HG03108 (cell line): ENCODE measurements at regions not wholly inside any gene's neighbourhood (a gene's known extent, or its start where the extent isn't known, plus 50 kb on each side); places are given as distances from the start of the nearest gene placed in this dataset.
"Not testable (repeated sequence)": the region's sequence is repeated elsewhere in the genome, so short reads cannot be mapped to it uniquely, and the experiment has no call there.

ENCODE experiments used
- ATAC-seq: cut with Tn5 transposase; IDR thresholded peaks from one replicate; pipeline ENCODE4 v1.9.1; 2021; ENCODE audit warnings: moderate library complexity; ENCODE audit not compliant: unreplicated experiment

DNA sequence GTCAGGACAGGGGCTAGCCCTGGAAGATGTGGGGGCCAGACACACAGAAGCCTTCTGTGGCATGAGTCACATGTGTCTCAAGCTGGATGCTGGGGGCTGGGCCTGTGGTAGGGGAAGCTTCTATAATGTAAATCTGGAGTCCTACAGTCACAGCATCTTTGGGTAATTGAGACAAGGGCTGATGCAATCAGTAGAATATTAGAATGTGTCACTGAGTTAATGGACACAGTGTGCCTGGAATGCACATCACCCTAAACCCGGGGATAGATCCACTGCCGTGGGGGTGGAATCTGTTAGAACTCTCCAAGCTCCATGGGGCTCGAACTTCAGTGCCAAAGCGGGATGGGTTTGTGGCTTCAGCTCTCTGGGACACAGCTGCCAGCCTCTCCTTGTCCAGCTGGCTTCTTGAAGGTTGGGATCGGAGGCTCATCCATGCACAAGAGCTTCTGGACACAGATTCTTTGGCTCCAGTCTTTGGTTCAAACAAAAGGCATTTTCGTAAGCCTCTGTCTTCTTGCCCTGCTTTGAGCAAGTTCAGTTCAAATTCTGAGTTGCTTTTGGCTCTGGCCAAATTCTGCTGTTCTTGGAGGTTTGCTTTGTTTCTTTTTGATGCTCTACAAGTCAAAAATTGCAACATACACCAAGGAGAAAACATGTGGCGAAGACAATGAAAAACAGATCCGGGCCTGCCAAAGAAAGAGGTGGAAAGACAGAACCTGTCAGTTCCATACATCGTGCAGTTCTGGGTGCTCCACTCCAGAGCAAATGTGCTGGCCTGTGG is 194.8 kb upstream of the ZNF32 start:
- no peak for ATAC-seq

DNA sequence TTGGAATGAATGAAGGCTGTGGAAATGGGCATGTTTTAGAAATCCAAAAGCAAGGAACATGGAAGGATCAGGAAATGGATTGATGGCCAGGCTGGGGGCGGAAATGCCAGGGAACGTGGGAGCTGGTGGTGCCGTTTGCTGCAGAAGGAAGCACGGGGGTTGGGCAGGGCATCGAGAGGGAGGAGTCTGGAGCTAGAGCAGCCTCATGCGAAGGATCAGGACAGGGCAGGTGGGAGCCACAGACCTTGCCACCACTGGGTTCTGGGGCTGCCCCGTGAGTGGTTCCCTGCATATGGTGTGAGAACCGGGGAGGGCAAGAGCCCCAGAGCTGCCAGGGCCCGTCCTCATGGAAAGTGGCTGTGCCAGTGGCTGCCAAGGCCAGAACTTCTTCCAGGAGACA is 193.8 kb upstream of the ZNF32 start:
- no peak for ATAC-seq

DNA sequence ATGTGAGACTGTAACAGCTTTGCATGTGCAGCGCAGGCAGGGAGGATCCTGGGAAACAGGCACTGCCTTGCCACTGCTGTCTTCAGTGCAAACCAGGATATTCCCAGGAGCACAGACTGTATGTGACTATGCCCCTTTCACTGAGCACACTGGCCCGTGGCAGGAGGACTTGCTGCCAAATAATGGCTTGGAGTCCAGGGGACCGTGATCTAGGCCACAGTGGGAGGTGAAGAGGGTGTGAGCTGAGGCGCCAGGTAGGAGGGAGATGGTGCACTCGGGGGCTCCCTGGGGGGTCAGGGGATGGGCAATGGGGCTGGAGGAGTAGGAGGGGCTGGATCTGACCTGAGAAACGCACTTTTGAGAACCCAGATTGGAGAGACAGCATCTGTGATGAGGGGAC is 193.4 kb upstream of the ZNF32 start:
- ATAC-seq, result no peak

DNA sequence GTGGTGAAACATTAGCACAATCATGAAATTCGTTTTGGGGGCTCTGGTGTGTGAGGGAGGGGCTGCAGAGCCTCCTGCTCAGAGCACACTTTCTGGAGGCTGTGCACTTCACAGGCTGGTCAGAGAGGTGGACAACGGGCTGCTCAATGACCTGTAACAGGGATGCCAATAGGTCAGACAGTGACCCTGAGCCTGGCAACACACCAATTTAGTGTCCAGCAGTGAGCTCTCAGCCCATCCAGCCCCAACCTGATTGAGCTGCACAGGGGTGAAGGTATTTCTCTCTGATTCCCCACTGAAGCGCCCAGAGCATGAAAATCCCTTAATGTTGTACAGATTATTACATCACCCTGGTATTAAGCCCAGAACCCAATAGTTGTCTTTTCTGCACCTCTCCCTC is 191.3 kb upstream of the ZNF32 start:
- no peak for ATAC-seq

DNA sequence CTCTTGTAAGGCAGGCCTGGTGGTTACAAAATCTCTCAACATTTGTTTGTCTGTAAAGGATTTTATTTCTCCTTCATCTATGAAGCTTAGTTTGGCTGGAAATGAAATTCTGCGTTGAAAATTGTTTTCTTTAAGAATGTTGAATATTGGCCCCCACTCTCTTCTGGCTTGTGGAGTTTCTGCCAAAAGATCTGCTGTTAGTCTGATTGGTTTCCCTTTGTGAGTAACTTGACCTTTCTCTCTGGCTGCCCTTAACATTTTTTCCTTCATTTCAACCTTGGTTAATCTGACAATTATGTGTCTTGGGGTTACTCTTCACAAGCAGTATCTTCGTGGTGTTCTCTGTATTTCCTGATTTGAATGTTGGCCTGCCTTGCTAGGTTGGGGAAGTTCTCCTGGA is 186.1 kb upstream of the ZNF32 start:
- ATAC-seq, result not testable (repeated sequence)

DNA sequence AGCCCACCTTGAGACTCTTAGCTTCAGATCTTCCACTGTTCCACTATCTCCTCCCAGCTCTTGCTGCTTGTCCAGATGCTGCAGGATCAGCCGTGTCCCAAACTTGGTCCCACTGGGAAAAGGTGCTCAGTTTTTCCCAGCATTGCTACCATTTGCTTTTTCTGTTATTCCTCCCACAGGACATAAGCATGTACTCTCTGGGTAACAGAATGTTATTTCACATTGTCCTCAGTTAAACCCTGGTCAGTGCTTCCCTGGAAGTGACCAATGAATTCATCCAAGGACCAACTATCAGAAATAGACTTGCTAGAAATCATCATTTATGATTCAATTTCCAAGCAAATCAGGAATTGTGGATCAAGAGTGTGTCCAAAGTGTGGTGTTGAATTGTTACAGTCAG is 179.2 kb upstream of the ZNF32 start:
- ATAC-seq, result no peak

DNA sequence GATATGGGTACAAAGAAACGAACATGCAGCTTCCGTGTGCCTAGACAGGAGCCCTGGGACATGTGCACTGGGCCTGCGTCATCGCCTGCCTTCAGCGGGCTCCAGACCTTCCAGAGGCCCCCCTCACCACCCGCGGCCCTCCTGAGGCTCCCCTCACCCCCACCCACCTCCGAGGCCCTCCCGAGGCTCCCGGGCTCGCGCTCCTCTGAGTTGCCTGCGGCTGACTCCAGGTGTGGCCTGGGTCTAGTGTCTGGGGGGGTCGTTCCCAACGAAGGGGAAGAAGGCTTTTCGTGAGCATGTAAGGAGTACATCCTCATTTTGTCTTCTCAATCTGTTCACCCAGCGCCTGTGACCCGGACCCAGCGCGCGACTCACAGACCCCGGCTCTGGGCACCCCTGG is 177.3 kb upstream of the ZNF32 start:
- ATAC-seq, result no peak

DNA sequence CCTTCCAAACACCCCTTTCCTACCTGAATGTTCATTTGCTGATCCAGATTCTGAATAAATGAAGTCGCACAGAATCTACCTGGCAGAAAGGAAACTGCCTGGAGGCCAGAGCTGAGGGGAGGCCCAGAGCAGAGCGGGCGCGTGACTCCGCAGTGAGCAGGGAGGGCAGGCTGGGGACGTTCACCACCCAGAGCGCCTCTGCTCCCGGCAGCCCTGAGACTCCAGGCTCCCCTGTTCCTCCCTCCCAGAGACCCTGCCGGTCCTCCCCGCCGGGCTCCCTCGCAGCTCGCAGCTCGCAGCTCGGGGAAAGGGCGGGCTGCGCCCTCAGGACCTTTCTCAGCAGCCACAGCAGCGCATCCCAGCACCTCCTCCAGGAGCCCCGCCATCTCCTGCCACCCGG is 176.7 kb upstream of the ZNF32 start:
- ATAC-seq, result no peak

DNA sequence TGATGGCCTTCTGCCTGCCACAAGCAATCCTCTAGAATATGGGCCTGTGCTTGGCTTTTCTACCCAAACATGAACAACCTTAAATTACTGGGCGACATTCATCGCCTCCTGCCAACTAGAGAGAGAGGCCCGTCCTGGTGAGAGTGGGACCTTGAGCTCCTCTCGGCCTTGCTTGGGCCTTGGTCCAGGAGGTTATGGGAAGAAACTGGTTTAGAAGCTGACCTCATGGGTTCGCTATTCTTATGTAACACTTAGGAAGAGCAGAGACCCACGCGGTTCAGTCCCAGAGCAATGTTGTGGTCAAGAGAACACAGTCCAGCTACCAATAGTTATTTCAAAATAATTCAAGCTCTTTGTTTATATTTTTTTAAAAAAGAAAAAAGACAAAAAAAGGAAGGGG is 176.3 kb upstream of the ZNF32 start:
- ATAC-seq, result no peak

DNA sequence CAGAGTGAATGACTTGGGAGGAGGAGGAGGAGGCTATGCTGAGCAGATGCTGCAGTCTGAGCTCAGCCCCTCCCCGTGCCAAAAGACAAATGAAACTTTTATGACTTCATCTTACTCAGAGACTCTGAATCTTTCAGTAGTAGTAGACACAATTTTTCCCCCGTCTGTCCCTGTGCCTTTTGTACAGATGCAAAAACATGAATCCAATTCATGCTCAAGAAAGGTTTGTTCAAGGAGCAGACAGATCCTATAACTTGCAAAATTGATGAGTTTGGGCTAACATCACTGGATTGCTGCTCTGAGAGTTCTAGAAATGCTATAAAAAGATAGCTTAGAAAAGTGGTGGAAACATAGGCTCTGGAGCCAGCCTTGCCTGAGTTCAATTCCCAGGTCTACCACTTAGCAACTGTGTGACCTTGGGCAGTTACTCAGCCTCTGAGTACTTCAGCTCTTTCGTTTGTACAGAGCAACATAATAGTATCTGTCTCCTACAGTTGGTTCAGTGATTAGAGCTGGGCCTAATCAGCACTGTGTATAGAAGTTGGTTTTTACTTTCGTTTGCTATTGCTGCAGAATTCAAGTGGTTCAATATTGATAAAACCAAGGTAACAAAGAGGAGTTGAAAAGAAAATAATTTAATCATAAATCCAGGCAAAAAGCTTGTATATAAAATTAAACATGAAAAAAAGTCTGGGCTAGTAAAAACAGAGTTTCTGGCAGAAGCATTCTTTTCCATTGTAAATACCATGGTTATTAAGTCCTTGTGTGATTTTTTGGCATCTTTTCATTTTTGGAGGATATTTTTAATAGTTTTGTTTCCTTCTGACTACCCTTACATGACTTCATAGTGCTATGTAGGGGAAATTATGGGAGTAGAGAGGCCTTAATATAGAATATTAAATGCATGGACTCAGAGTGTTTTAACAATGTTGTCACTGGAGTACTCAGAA is 174.2 kb upstream of the ZNF32 start:
- no peak for ATAC-seq

DNA sequence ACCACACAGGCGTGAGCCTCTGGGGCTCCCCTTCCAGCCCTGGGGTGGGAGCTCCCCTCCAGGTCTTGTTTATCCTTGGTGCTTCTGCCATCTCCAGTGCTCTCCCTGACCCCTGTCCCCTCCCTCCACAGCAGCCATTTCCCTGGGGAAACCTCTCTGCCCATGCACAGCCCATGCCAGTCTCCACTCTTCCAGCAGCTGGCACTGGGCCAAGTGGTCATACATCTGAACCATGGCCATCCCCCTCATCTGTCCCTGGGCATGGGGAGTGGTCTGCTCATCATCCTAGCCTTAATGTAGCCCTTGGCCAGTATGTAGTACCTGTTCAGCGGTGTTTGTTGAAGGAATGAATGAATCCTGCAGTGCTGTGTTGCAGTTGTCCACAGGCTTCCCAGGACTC is 172.4 kb upstream of the ZNF32 start:
- ATAC-seq, result no peak

DNA sequence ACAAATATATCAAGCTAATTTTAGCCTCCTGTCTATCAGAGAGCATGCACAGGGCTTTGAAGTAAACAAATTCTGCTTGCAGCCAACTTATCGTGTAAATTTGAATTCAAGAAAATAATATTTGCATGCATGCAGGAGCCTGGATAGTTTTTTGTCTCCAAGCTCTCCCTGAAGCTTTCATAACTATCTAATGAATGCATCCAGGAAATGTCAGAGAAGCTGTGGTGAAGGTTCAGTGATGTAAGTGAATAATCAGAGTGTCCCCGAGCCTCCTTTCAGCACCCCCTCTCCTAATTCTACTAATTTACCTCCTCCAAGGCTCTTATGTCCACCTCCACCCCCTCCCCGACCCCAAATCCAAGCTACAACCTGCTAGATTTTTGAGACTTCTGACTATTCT is 172.0 kb upstream of the ZNF32 start:
- ATAC-seq, result no peak

DNA sequence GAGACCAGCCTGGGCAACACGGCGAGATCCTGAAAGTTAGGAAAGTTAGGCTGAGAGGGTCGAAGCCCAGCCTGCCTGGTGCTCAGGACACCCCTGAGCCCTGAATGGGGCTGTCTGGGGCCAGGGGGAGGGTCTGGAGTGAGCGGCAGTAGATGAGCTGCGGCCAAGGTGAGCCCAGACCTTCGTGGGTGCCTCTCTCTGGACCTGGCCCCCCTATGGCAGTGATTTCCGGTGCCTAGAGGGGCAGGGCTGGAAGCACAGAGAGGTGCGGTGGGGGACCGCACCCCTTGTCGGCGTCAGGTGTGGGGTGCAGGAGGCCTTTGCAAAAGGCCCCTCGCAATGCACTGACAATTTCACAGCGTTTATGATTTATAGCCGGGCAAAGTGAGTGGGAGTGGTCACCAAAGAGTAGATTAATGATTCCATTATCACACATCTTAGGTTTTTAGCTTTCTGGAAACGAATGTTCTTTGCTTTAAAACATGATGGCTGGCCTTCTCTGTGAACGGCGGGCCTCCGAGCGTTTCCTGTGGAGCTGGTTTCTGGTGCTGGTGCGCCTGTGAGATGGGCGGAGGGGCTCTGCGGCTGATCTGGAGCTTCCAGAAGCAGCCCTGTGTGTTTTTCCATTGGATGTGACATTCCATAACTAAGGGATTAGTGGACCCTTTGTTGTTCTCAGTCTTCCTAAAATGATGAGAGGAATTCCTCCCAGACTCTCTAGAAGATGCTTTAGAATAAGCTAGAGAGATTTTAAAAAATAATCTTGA is 171.0 kb upstream of the ZNF32 start:
- ATAC-seq, result no peak

DNA sequence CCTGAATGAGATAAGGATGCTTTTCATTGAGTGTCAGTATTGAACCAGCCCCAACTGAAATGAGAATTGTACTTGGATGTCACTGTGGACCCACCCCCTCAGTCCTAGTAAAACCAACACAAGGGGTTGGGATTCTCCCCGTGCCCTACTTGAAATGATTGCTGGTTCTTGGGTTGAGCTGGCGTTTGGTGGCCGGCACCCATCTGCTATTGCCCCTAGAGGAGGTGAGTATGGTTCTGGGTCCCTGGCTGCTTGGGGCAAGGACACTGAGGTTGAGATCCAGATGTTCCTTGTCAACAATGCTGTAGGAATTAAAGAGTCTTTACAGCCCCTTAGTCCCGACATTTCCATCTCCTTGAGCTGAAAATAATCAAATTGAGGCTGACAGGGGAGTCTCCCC is 170.0 kb upstream of the ZNF32 start:
- no peak for ATAC-seq

DNA sequence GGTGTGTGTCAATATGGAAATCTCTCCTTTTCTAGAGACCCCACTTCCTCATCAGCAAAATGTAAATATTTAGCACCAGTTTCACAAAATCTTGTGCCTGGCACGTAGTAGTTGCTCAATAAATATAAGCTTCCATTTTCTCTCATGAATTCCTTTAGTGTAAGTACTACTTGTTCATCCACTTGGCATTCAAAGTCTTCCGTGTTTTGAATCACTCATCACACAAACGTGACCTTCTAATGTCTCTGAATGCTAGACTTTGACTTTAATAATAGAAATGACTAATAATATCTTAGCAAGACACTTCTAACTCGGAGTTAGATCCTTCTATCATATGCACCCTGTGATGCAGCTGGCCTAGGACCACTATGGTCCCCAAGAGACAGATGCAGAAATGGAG is 168.7 kb upstream of the ZNF32 start:
- ATAC-seq, result no peak

DNA sequence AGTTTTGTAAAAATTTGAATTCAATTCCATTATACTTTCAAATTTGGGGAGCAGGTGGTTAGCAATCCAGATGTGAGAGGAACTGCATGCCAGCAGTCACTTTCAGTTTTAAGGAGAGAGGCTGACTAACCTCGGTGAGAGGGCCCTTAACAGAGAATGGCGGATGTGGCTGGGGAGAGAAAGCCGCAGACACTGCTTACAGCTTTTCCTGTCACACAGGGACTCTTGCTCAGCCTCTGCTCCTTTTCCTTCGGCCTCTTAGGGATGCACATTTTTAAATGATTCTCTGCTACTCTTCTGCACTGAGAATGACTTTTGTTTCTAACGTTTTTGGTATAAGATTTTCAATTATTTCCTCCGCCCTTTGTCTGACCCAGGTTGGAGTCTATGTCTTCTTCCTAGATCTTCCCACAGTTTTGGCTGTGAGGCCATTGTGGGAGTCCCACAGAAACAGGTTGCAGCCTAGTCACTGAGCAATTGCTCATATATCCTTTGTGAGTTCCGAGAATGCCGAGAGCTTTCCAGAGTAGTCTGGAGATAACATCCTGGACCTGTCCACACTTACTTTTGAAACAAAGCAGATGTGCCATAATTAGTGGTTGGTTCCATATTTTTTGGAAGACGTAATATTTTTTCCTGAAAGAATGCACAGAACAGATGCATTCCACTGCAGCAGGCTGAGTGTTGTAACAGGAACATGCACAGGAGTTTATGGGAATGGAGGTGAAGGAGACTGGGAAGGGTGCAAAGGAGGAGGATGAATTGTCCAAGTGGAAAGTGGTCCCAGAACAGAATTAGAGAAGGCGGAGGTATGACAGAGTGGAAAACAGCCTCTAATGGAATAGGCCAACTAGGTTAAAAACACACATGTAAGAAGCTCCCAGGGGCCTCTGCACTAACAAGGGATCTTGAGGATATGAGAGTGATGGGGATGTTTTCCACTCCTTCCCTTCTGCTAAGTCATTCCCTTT is 168.0 kb upstream of the ZNF32 start:
- peak; percentile 99 for ATAC-seq

DNA sequence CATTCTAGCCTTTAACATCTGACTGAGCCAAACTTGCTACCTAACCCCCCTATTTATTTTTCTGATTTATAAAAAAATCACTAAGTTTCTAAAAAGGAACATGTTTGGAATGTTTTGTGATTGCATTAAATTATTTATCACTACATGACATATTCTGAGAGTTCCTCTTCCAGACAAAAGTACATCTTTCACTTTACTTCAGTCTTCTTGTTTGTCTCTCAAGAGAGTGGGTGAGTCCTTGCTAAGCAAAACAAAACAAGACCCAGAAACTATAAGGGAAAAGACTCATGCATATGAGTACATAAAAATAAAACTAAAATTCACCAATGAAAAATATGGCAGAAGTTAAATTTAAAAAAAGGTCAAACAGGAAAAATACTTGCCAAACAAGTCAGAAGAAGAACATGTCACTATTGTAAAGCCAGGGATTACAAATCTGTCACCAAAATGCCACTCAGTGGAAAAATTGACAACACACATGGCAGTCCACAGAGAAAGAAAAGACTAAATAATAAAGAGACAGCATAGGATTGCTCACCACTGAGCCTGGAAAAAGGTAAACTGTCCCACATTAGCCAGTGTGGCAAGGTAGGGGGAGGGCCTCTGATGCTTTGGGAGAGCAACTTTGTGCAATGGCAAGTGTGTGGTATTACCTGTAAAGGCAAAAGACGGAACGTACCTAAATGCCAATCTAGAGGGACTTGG is 166.7 kb upstream of the ZNF32 start:
- no peak for ATAC-seq

DNA sequence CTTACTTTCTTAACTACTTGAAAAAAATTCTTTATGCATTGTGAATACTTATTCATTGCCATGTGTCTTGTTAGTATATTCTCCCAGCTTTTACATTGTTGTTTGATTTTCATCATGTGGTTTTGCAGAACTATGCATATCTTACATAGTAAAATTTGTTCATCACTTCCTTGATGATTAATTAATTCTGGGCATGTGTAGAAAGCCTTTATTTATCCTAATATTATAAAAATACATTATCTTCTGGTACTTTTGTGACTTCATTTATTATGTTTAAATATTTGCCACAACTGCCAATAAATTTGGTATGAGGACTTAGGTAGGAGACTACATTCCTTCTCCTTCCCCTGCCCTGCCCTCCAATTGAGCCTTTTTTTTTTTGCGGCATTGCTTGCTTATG is 166.0 kb upstream of the ZNF32 start:
- no peak for ATAC-seq

DNA sequence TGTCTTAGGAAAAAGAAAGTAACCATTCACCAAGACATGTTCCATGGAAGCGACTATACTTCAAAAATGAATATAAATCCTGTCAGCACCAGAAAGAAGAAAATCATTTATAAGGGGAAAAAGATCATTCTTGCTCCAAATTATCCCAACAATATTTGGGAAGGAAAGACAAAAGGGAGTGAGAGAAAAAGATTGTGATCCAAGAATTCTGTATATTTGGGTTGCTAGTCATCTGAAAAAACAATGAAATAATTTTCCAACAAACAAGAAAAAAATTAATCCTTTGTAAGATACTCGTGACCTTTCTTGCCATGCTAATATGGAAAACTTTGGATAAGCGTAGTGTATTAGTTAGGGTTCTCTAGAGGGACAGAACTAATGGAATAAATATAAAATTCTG is 163.2 kb upstream of the ZNF32 start:
- ATAC-seq, result no peak
